ENCODE measurements at regions not wholly inside any gene's neighbourhood (a gene's known extent, or its start where the extent isn't known, plus 50 kb on each side); places are given as distances from the start of the nearest gene placed in this dataset.

DNA sequence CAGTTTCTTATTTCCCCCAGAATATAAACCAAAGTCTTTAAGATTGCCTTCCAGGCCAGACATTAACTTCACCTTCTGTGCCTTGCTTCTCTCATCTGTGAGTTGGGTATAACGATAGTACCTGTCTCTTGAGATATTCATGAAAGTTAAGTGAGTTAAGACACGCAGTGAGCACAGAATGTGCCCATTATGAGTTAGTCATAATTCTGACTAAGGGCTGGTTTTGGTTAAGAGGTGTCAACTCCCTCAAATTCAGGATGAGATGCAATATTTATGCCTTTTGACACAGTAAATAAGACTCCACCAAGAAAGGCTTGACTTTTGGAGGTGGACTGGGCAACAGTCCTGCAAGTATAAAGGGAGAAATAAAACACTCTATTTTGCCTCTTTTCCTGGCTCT is 528.7 kb upstream of the IGFBP3 start:
- Mint-ChIP-seq H3K4me1 (no peaks in the 10 kb centered on the region), H3K9me3 (peaks cover 39% of the 10 kb centered on the region)

More for the DNA sequence above, 528.7 kb upstream of the IGFBP3 start:
- H3K36me3 ChIP-seq (ENCODE audit: insufficient read depth): no peaks in the 10 kb centered on the region
- no peaks in the 10 kb centered on the region for H3K79me2 ChIP-seq (replicated peaks; ENCODE audit: insufficient read depth)
- no peak overlapping the region for H3K27ac ChIP-seq (ENCODE audit: low read depth)
- H3K4me3 Mint-ChIP-seq: no peak overlapping the region
- no peaks in the 10 kb centered on the region for H4K20me1 ChIP-seq (replicated peaks; ENCODE audit: insufficient read depth)
- peaks cover 23% of the 10 kb centered on the region; the same call in 1 of the 2 replicates for H3K9me2 ChIP-seq (ENCODE audit: insufficient read depth)
- TF ChIP-seq STAT1 (IDR thresholded peaks at IDR 0.05; ENCODE audit: unreplicated experiment): no peak
- TF ChIP-seq, protein P1, sequence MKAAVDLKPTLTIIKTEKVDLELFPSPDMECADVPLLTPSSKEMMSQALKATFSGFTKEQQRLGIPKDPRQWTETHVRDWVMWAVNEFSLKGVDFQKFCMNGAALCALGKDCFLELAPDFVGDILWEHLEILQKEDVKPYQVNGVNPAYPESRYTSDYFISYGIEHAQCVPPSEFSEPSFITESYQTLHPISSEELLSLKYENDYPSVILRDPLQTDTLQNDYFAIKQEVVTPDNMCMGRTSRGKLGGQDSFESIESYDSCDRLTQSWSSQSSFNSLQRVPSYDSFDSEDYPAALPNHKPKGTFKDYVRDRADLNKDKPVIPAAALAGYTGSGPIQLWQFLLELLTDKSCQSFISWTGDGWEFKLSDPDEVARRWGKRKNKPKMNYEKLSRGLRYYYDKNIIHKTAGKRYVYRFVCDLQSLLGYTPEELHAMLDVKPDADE (IDR thresholded peaks at IDR 0.05): no peak
- TF ChIP-seq, protein P2, sequence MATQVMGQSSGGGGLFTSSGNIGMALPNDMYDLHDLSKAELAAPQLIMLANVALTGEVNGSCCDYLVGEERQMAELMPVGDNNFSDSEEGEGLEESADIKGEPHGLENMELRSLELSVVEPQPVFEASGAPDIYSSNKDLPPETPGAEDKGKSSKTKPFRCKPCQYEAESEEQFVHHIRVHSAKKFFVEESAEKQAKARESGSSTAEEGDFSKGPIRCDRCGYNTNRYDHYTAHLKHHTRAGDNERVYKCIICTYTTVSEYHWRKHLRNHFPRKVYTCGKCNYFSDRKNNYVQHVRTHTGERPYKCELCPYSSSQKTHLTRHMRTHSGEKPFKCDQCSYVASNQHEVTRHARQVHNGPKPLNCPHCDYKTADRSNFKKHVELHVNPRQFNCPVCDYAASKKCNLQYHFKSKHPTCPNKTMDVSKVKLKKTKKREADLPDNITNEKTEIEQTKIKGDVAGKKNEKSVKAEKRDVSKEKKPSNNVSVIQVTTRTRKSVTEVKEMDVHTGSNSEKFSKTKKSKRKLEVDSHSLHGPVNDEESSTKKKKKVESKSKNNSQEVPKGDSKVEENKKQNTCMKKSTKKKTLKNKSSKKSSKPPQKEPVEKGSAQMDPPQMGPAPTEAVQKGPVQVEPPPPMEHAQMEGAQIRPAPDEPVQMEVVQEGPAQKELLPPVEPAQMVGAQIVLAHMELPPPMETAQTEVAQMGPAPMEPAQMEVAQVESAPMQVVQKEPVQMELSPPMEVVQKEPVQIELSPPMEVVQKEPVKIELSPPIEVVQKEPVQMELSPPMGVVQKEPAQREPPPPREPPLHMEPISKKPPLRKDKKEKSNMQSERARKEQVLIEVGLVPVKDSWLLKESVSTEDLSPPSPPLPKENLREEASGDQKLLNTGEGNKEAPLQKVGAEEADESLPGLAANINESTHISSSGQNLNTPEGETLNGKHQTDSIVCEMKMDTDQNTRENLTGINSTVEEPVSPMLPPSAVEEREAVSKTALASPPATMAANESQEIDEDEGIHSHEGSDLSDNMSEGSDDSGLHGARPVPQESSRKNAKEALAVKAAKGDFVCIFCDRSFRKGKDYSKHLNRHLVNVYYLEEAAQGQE (IDR thresholded peaks at IDR 0.05; ENCODE audit: unreplicated experiment): no peak
- TF ChIP-seq, protein P3, sequence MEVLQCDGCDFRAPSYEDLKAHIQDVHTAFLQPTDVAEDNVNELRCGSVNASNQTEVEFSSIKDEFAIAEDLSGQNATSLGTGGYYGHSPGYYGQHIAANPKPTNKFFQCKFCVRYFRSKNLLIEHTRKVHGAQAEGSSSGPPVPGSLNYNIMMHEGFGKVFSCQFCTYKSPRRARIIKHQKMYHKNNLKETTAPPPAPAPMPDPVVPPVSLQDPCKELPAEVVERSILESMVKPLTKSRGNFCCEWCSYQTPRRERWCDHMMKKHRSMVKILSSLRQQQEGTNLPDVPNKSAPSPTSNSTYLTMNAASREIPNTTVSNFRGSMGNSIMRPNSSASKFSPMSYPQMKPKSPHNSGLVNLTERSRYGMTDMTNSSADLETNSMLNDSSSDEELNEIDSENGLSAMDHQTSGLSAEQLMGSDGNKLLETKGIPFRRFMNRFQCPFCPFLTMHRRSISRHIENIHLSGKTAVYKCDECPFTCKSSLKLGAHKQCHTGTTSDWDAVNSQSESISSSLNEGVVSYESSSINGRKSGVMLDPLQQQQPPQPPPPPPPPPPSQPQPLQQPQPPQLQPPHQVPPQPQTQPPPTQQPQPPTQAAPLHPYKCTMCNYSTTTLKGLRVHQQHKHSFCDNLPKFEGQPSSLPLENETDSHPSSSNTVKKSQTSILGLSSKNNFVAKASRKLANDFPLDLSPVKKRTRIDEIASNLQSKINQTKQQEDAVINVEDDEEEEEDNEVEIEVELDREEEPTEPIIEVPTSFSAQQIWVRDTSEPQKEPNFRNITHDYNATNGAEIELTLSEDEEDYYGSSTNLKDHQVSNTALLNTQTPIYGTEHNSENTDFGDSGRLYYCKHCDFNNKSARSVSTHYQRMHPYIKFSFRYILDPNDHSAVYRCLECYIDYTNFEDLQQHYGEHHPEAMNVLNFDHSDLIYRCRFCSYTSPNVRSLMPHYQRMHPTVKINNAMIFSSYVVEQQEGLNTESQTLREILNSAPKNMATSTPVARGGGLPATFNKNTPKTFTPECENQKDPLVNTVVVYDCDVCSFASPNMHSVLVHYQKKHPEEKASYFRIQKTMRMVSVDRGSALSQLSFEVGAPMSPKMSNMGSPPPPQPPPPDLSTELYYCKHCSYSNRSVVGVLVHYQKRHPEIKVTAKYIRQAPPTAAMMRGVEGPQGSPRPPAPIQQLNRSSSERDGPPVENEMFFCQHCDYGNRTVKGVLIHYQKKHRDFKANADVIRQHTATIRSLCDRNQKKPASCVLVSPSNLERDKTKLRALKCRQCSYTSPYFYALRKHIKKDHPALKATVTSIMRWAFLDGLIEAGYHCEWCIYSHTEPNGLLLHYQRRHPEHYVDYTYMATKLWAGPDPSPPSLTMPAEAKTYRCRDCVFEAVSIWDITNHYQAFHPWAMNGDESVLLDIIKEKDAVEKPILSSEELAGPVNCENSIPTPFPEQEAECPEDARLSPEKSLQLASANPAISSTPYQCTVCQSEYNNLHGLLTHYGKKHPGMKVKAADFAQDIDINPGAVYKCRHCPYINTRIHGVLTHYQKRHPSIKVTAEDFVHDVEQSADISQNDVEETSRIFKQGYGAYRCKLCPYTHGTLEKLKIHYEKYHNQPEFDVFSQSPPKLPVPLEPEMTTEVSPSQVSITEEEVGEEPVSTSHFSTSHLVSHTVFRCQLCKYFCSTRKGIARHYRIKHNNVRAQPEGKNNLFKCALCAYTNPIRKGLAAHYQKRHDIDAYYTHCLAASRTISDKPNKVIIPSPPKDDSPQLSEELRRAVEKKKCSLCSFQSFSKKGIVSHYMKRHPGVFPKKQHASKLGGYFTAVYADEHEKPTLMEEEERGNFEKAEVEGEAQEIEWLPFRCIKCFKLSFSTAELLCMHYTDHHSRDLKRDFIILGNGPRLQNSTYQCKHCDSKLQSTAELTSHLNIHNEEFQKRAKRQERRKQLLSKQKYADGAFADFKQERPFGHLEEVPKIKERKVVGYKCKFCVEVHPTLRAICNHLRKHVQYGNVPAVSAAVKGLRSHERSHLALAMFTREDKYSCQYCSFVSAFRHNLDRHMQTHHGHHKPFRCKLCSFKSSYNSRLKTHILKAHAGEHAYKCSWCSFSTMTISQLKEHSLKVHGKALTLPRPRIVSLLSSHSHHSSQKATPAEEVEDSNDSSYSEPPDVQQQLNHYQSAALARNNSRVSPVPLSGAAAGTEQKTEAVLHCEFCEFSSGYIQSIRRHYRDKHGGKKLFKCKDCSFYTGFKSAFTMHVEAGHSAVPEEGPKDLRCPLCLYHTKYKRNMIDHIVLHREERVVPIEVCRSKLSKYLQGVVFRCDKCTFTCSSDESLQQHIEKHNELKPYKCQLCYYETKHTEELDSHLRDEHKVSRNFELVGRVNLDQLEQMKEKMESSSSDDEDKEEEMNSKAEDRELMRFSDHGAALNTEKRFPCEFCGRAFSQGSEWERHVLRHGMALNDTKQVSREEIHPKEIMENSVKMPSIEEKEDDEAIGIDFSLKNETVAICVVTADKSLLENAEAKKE (CRISPR knock-in tag; IDR thresholded peaks at IDR 0.05): no peak
- TF ChIP-seq ZNF114 (CRISPR knock-in tag; IDR thresholded peaks at IDR 0.05): no peak
- TF ChIP-seq, protein P4, sequence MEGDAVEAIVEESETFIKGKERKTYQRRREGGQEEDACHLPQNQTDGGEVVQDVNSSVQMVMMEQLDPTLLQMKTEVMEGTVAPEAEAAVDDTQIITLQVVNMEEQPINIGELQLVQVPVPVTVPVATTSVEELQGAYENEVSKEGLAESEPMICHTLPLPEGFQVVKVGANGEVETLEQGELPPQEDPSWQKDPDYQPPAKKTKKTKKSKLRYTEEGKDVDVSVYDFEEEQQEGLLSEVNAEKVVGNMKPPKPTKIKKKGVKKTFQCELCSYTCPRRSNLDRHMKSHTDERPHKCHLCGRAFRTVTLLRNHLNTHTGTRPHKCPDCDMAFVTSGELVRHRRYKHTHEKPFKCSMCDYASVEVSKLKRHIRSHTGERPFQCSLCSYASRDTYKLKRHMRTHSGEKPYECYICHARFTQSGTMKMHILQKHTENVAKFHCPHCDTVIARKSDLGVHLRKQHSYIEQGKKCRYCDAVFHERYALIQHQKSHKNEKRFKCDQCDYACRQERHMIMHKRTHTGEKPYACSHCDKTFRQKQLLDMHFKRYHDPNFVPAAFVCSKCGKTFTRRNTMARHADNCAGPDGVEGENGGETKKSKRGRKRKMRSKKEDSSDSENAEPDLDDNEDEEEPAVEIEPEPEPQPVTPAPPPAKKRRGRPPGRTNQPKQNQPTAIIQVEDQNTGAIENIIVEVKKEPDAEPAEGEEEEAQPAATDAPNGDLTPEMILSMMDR (conservative IDR thresholded peaks at IDR 0.05; ENCODE audit: low read depth in 2 of 2): no peak
- TF ChIP-seq EZH2phosphoT487 (IDR thresholded peaks at IDR 0.05; ENCODE audit: unreplicated experiment): no peak
- TF ChIP-seq CREB1 (CRISPR knock-in tag; IDR thresholded peaks at IDR 0.05; ENCODE audit: low read depth): no peak
- TF ChIP-seq POLR2AphosphoS5 (IDR thresholded peaks at IDR 0.05; ENCODE audit: low read depth): no peak
- no peak for TF ChIP-seq NANOG (IDR thresholded peaks at IDR 0.05; ENCODE audit: borderline replicate concordance)
- no peak for TF ChIP-seq JUNB (IDR thresholded peaks at IDR 0.05; ENCODE audit: unreplicated experiment)
- no peak for TF ChIP-seq ZNF331 (CRISPR knock-in tag; IDR thresholded peaks at IDR 0.05; ENCODE audit: low read depth)
- no peak for TF ChIP-seq EZH2 (IDR thresholded peaks at IDR 0.05; ENCODE audit: low read depth, unreplicated experiment)
- H2AFZ ChIP-seq: no peak overlapping the region
- peaks cover 3% of the 10 kb centered on the region for H3K27me3 Mint-ChIP-seq (ENCODE audit: insufficient read depth, low read depth, poor library complexity)
- DNase-seq (ENCODE audit: low spot score) (no peak), ATAC-seq (no peak)
- no peaks in the 10 kb centered on the region for H3F3A ChIP-seq (replicated peaks; ENCODE audit: low read depth)
- H3K36me3 Mint-ChIP-seq (ENCODE audit: low read depth): no peaks in the 10 kb centered on the region; the same call in 2 of the 3 replicates
- no peaks in the 10 kb centered on the region for H3K27me3 ChIP-seq (ENCODE audit: insufficient read depth)
- no peak overlapping the region for H3K4me2 ChIP-seq
- no peak overlapping the region for H3K4me3 ChIP-seq
- no peak overlapping the region for H3K27ac Mint-ChIP-seq
- no peaks in the 10 kb centered on the region for H3K4me1 ChIP-seq (ENCODE audit: insufficient read depth)
